H9 (cell line): ENCODE measurements at regions not wholly inside any gene's neighbourhood (a gene's known extent, or its start where the extent isn't known, plus 50 kb on each side); places are given as distances from the start of the nearest gene placed in this dataset.

ENCODE experiments used
- DNase-seq: peaks from one replicate; pipeline ENCODE4 v3.0.0-alpha.2; 2017
- H2AFZ ChIP-seq: one replicate; pipeline ENCODE4 v1.6.1; 2013; ENCODE audit warnings: mild to moderate bottlenecking, low read length, control low read depth, moderate library complexity
- H2AK5ac ChIP-seq: 2 replicates; pipeline ENCODE4 v1.6.1; 2013; ENCODE audit warnings: low read length, control low read depth, mixed read lengths; ENCODE audit not compliant: insufficient read length
- H2BK120ac ChIP-seq: one replicate; pipeline ENCODE4 v1.6.1; 2013; ENCODE audit warnings: low read depth, mild to moderate bottlenecking, low read length, control low read depth, inconsistent platforms; ENCODE audit not compliant: poor library complexity, severe bottlenecking
- H2BK12ac ChIP-seq: 2 replicates; pipeline ENCODE4 v1.6.1; 2013; ENCODE audit warnings: low read length, control low read depth, mixed read lengths, low read depth; ENCODE audit not compliant: insufficient read length
- H2BK15ac ChIP-seq: 2 replicates; pipeline ENCODE4 v1.6.1; 2013; ENCODE audit warnings: low read depth, low read length, control low read depth
- H2BK20ac ChIP-seq: one replicate; pipeline ENCODE4 v1.6.1; 2013; ENCODE audit warnings: low read depth, mild to moderate bottlenecking, low read length, control low read depth, inconsistent platforms; ENCODE audit not compliant: poor library complexity, severe bottlenecking
- H2BK5ac ChIP-seq: 2 replicates; pipeline ENCODE4 v1.6.1; 2013; ENCODE audit warnings: low read length, control low read depth, mixed read lengths; ENCODE audit not compliant: insufficient read length
- H3K14ac ChIP-seq: 2 replicates; pipeline ENCODE4 v1.6.1; 2013; ENCODE audit warnings: low read length, control low read depth; ENCODE audit not compliant: insufficient read depth
- H3K18ac ChIP-seq: 2 replicates; pipeline ENCODE4 v1.6.1; 2013; ENCODE audit warnings: low read depth, mild to moderate bottlenecking, mixed read lengths, low read length, control low read depth; ENCODE audit not compliant: insufficient read length
- H3K23ac ChIP-seq: 2 replicates; pipeline ENCODE4 v1.6.1; 2013; ENCODE audit warnings: low read length, control low read depth, mixed read lengths, low read depth; ENCODE audit not compliant: insufficient read length
- H3K23me2 ChIP-seq: 2 replicates; pipeline ENCODE4 v1.6.1; 2013; ENCODE audit warnings: low read depth, mild to moderate bottlenecking, mixed read lengths, low read length, control low read depth; ENCODE audit not compliant: insufficient read length, poor library complexity, severe bottlenecking
- H3K27ac ChIP-seq: 2 replicates; pipeline ENCODE4 v1.5.1; 2013; ENCODE audit warnings: low read length, control low read depth, mixed read lengths, low read depth; ENCODE audit not compliant: insufficient read length
- H3K27me3 ChIP-seq: 2 replicates; pipeline ENCODE4 v1.6.1; 2013; ENCODE audit warnings: low read length, control low read depth, inconsistent platforms; ENCODE audit not compliant: insufficient read depth
- H3K4ac ChIP-seq: 2 replicates; pipeline ENCODE4 v1.6.1; 2013; ENCODE audit warnings: low read depth, mild to moderate bottlenecking, control low read depth, inconsistent platforms, low read length, moderate library complexity
- H3K4me1 ChIP-seq: 2 replicates; pipeline ENCODE4 v1.6.1; 2013; ENCODE audit warnings: low read length, control low read depth, inconsistent platforms; ENCODE audit not compliant: insufficient read depth
- H3K4me2 ChIP-seq: 2 replicates; pipeline ENCODE4 v1.6.1; 2013; ENCODE audit warnings: low read length, control low read depth, mixed read lengths; ENCODE audit not compliant: insufficient read length, insufficient read depth
- H3K56ac ChIP-seq: 2 replicates; pipeline ENCODE4 v1.6.1; 2013; ENCODE audit warnings: low read depth, mild to moderate bottlenecking, mixed read lengths, low read length, control low read depth; ENCODE audit not compliant: insufficient read length
- H3K79me1 ChIP-seq: 2 replicates; pipeline ENCODE4 v1.6.1; 2013; ENCODE audit warnings: low read depth, mild to moderate bottlenecking, moderate library complexity, low read length, control low read depth, inconsistent platforms; ENCODE audit not compliant: insufficient read depth, poor library complexity, severe bottlenecking
- H3K79me2 ChIP-seq: 2 replicates; pipeline ENCODE4 v1.6.1; 2013; ENCODE audit warnings: low read length, control low read depth, inconsistent platforms; ENCODE audit not compliant: insufficient read depth
- H3K9ac ChIP-seq: 2 replicates; pipeline ENCODE4 v1.6.1; 2013; ENCODE audit warnings: low read length, control low read depth, mixed read lengths; ENCODE audit not compliant: insufficient read length; ENCODE audit errors: extremely low read depth
- H3K9me3 ChIP-seq: one replicate; pipeline ENCODE4 v1.6.1; 2013; ENCODE audit warnings: low read depth, low read length, inconsistent platforms; ENCODE audit not compliant: control insufficient read depth
- H3T11ph ChIP-seq: one replicate; pipeline ENCODE4 v1.6.1; 2013; ENCODE audit warnings: mild to moderate bottlenecking, low read length, control low read depth, inconsistent platforms
- H4K20me1 ChIP-seq: one replicate; pipeline ENCODE4 v1.6.1; 2013; ENCODE audit not compliant: control insufficient read depth, insufficient read length, insufficient read depth
- H4K5ac ChIP-seq: 2 replicates; pipeline ENCODE4 v1.6.1; 2013; ENCODE audit warnings: low read depth, mild to moderate bottlenecking, mixed read lengths, low read length, control low read depth; ENCODE audit not compliant: insufficient read length
- H4K8ac ChIP-seq: replicated peaks from 2 replicates; pipeline ENCODE4 v1.6.1; 2013; ENCODE audit warnings: low read length, control low read depth, mixed read lengths, low read depth; ENCODE audit not compliant: insufficient read length
- H4K91ac ChIP-seq: 2 replicates; pipeline ENCODE4 v1.6.1; 2013; ENCODE audit warnings: low read depth, mild to moderate bottlenecking, moderate library complexity, mixed read lengths, low read length, control low read depth; ENCODE audit not compliant: insufficient read length
- H3K27ac Mint-ChIP-seq, 3 experiments: 2 replicates in 2 of 3; 3 replicates in 1 of 3; pipeline ENCODE4 v1.8.0; 2020 to 2021; ENCODE audit warnings: mixed read lengths in 3 of 3, mild to moderate bottlenecking in 1 of 3, moderate library complexity in 1 of 3
- H3K27me3 Mint-ChIP-seq: 2 replicates; pipeline ENCODE4 v1.8.0; 2021; ENCODE audit warnings: low read depth, mild to moderate bottlenecking, moderate library complexity, mixed read lengths
- H3K36me3 Mint-ChIP-seq, 3 experiments: 2 replicates in 2 of 3; 3 replicates in 1 of 3; pipeline ENCODE4 v1.8.0; 2020 to 2021; ENCODE audit warnings: low read depth in 3 of 3, mixed read lengths in 3 of 3; ENCODE audit not compliant: insufficient read depth in 1 of 3
- H3K4me1 Mint-ChIP-seq, 2 experiments: 2 replicates each; pipeline ENCODE4 v1.8.0; 2020; ENCODE audit warnings: mixed read lengths in 2 of 2
- H3K4me3 Mint-ChIP-seq, 2 experiments: 2 replicates in 1 of 2; 3 replicates in 1 of 2; pipeline ENCODE4 v1.8.0; 2020 to 2021; ENCODE audit warnings: mild to moderate bottlenecking in 2 of 2, mixed read lengths in 2 of 2, moderate library complexity in 1 of 2
- H3K9me3 Mint-ChIP-seq, 2 experiments: 2 replicates in 1 of 2; 3 replicates in 1 of 2; pipeline ENCODE4 v1.8.0; 2020; ENCODE audit warnings: mild to moderate bottlenecking in 2 of 2, mixed read lengths in 2 of 2, moderate library complexity in 1 of 2
- CTCF ChIP-seq: fragments of 200-600 bp; sonication (generic); conservative IDR thresholded peaks from 3 replicates; pipeline ENCODE4 v1.8.0; 2021; ENCODE audit warnings: antibody characterized with exemption, mild to moderate bottlenecking
- WGBS: extraction: QIAGEN DNeasy Blood & Tissue Kit; methylation state at CpG from one replicate; pipeline ENCODE4 v1.1.7; 2013; ENCODE audit warnings: missing lambda C conversion rate, low lambda C conversion rate, mixed read lengths; ENCODE audit not compliant: insufficient read length; ENCODE audit errors: extremely low coverage; 5-methylcytosine and 5-hydroxymethylcytosine counted together

GRCh38 chr5:88051148-88051547 is 217.5 kb downstream of the TMEM161B start:
- no peak overlapping the region for H3K18ac ChIP-seq
- H4K8ac ChIP-seq: no peak overlapping the region
- H2BK5ac ChIP-seq: no peak overlapping the region
- no peak overlapping the region for H3K56ac ChIP-seq
- Mint-ChIP-seq H3K27me3 (no peaks in the 10 kb centered on the region), H3K4me1 (peaks cover 41 to 43% of the 10 kb centered on the region in 2 experiments), H3K36me3 (peaks cover 4 to 19% (median 5%) of the 10 kb centered on the region in 3 experiments; a peak in 6 of 7 replicates), H3K27ac (no peak overlapping the region), H3K9me3 (peaks cover 2 to 8% of the 10 kb centered on the region in 2 experiments; a peak in 4 of 5 replicates), H3K4me3 (no peak overlapping the region)
- TF ChIP-seq CTCF: no peak
- H2AK5ac ChIP-seq: no peak overlapping the region
- H2BK12ac ChIP-seq: no peak overlapping the region
- no peaks in the 10 kb centered on the region for H4K20me1 ChIP-seq
- no peak overlapping the region for H4K91ac ChIP-seq
- peaks cover 3% of the 10 kb centered on the region; the same call in 1 of the 2 replicates for H3K4me1 ChIP-seq
- no peak overlapping the region for H3K23ac ChIP-seq
- H3K23me2 ChIP-seq: no peaks in the 10 kb centered on the region
- H4K5ac ChIP-seq: no peak overlapping the region
- H2BK120ac ChIP-seq: no peak overlapping the region
- no peaks in the 10 kb centered on the region for H3K79me1 ChIP-seq
- no peak overlapping the region for H3K27ac ChIP-seq
- no peak overlapping the region for H3K9ac ChIP-seq
- H2BK20ac ChIP-seq: no peak overlapping the region
- WGBS: no CpG with 5 or more reads among the region's 2 CpGs
- DNase-seq: no peak
- H3K9me3 ChIP-seq: no peaks in the 10 kb centered on the region
- H3K14ac ChIP-seq: no peak overlapping the region
- H2BK15ac ChIP-seq: no peak overlapping the region
- no peak overlapping the region for H3K4me2 ChIP-seq
- H2AFZ ChIP-seq: no peak overlapping the region
- no peaks in the 10 kb centered on the region for H3K79me2 ChIP-seq
- H3T11ph ChIP-seq: no peak overlapping the region
- no peaks in the 10 kb centered on the region for H3K27me3 ChIP-seq
- no peak overlapping the region for H3K4ac ChIP-seq
